NT2/D1 (cell line): ENCODE measurements at regions not wholly inside any gene's neighbourhood (a gene's known extent, or its start where the extent isn't known, plus 50 kb on each side); places are given as distances from the start of the nearest gene placed in this dataset.

Experiments used
- SUZ12 ChIP-seq: IDR thresholded peaks from 2 replicates; pipeline ENCODE4 v1.6.1; 2011; ENCODE audit not compliant: insufficient read length, insufficient read depth; ENCODE audit errors: extremely low read depth
- YY1 ChIP-seq: IDR thresholded peaks from 2 replicates; pipeline ENCODE4 v1.6.1; 2011; ENCODE audit not compliant: insufficient read length, insufficient read depth
- ZNF274 ChIP-seq: IDR thresholded peaks from 2 replicates; pipeline ENCODE4 v1.6.1; 2011; ENCODE audit warnings: mild to moderate bottlenecking, low read depth, low read length

DNA sequence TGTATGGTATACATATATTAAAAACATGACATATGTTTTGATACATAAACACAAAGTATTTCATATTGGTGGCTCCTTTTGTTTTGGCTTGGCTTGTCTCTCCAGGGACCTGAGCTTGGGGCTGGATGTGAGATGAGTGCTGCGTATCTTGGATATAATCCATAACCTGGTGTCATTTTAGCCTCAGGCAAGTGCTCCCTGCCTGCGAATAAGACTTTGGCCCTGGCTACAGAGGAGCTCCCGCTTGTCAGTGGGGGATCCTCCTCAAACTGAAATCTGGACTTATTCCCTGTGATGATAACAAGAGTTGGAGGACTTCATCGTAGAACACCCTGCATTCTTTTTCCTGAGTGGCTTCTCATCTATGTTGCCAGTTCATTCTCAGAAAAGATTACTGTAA, 341.7 kb upstream of the CLINT1 start:
- TF ChIP-seq YY1 (no peak), ZNF274 (no peak), SUZ12 (no peak)
